ENCODE measurements at regions not wholly inside any gene's neighbourhood (a gene's known extent, or its start where the extent isn't known, plus 50 kb on each side); places are given as distances from the start of the nearest gene placed in this dataset.

DNA sequence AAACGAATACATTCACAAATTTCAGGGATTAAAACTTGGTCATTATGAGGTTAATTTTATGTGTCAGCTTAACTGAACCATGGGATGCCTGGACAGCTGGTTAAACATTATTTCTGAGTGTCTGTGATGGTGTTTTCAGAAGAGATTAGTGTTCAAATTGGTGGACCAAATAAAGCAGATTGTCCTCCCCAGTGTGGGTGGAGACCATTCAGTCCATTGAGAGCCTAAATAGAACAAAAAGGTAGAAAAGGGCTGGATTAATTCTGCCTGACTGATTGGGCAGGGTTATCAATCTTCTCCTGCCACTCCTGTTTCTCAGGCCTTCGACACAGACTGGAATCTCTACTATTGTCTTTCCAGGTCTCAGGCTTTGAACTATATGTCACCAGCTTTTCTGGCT, 203.8 kb upstream of the SLITRK6 start:
- POLR2A ChIA-PET (ENCODE audit: unreplicated experiment): no interaction called here
- Histone ChIP-seq H3K9me3 (ENCODE audit: insufficient read depth, low read depth) (no peaks in the 10 kb centered on the region), H4K20me1 (ENCODE audit: insufficient read depth) (no peaks in the 10 kb centered on the region), H3K79me2 (ENCODE audit: low read depth) (no peaks in the 10 kb centered on the region), H3K9me2 (ENCODE audit: insufficient read depth) (no peaks in the 10 kb centered on the region), H3K4me3 (no peak overlapping the region), H2AFZ (no peak overlapping the region), H3K4me1 (replicated peaks; ENCODE audit: insufficient read depth) (no peaks in the 10 kb centered on the region), H3K4me2 (no peak overlapping the region), H3K27me3 (ENCODE audit: insufficient read depth, low read depth) (no peaks in the 10 kb centered on the region), H3K27ac (no peak overlapping the region), H3K36me3 (ENCODE audit: low read depth) (no peaks in the 10 kb centered on the region), H3F3A (ENCODE audit: insufficient read depth, low read depth) (no peaks in the 10 kb centered on the region)
- TF ChIP-seq, protein P1, sequence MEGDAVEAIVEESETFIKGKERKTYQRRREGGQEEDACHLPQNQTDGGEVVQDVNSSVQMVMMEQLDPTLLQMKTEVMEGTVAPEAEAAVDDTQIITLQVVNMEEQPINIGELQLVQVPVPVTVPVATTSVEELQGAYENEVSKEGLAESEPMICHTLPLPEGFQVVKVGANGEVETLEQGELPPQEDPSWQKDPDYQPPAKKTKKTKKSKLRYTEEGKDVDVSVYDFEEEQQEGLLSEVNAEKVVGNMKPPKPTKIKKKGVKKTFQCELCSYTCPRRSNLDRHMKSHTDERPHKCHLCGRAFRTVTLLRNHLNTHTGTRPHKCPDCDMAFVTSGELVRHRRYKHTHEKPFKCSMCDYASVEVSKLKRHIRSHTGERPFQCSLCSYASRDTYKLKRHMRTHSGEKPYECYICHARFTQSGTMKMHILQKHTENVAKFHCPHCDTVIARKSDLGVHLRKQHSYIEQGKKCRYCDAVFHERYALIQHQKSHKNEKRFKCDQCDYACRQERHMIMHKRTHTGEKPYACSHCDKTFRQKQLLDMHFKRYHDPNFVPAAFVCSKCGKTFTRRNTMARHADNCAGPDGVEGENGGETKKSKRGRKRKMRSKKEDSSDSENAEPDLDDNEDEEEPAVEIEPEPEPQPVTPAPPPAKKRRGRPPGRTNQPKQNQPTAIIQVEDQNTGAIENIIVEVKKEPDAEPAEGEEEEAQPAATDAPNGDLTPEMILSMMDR (conservative IDR thresholded peaks at IDR 0.05): no peak
- TF ChIP-seq EZH2 (IDR thresholded peaks at IDR 0.05; ENCODE audit: low read depth): no peak
- intact Hi-C loops (cut with micrococcal nuclease; ENCODE audit: unreplicated experiment): no loop called here
- no TSS peak for BruUV-seq (replicated peaks)
- no peak for DNase-seq
- CTCF ChIA-PET: no interaction called here

DNA sequence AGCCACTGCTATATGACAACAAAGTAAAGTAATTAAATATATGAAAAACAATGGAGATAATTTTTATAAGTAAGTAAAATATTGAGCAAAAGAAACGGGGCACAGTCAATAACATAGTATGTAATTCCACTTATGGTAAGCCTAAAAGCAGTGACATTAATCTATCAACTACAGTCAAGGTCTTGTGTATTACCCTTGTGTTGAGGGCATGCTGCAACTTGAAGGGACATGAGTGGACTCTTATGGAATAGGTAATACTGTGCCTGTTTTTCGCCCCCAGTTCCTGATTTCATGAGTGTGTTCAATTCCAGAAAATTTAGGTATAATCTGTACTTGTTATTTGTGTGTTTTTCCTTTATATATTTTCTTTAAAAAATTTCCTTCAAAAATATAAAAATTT, 201.3 kb upstream of the SLITRK6 start:
- Histone ChIP-seq H3K27ac (no peak overlapping the region), H3K4me1 (replicated peaks; ENCODE audit: insufficient read depth) (no peaks in the 10 kb centered on the region), H3K79me2 (ENCODE audit: low read depth) (no peaks in the 10 kb centered on the region), H3K9me2 (ENCODE audit: insufficient read depth) (no peaks in the 10 kb centered on the region), H3K27me3 (ENCODE audit: insufficient read depth, low read depth) (no peaks in the 10 kb centered on the region), H2AFZ (no peak overlapping the region), H3K4me3 (no peak overlapping the region), H3K9me3 (ENCODE audit: insufficient read depth, low read depth) (no peaks in the 10 kb centered on the region), H3K4me2 (no peak overlapping the region), H3K36me3 (ENCODE audit: low read depth) (no peaks in the 10 kb centered on the region), H3F3A (ENCODE audit: insufficient read depth, low read depth) (no peaks in the 10 kb centered on the region), H4K20me1 (ENCODE audit: insufficient read depth) (no peaks in the 10 kb centered on the region)
- TF ChIP-seq EZH2 (IDR thresholded peaks at IDR 0.05; ENCODE audit: low read depth): no peak
- TF ChIP-seq, protein P1 (conservative IDR thresholded peaks at IDR 0.05): no peak
- no peak for DNase-seq
- CTCF ChIA-PET: no interaction called here
- no TSS peak for BruUV-seq (replicated peaks)
- intact Hi-C loops (cut with micrococcal nuclease; ENCODE audit: unreplicated experiment): no loop called here
- POLR2A ChIA-PET (ENCODE audit: unreplicated experiment): no interaction called here

DNA sequence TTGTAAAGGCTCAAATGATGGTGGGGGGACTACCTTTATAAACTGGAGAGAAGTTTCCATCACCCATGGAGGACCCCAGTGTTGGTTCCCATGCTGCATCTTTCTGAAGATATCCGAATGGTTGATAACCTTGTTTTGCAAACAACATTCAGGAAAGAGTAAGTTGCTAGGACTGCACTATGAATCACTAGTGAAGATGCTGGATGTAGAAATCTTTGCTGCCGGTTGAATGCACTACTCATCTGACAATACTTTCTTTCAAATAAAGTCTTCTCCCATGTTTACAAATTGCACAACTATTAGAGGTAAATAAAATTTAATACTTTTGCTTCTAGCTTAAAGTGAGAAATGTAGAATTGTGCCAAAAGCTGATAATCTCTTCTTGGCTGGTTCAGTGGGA, 198.4 kb upstream of the SLITRK6 start:
- Histone ChIP-seq H3K4me2 (no peak overlapping the region), H3K4me1 (replicated peaks; ENCODE audit: insufficient read depth) (no peaks in the 10 kb centered on the region), H2AFZ (no peak overlapping the region), H3K27ac (no peak overlapping the region), H3K36me3 (ENCODE audit: low read depth) (no peaks in the 10 kb centered on the region), H3K79me2 (ENCODE audit: low read depth) (no peaks in the 10 kb centered on the region), H3K27me3 (ENCODE audit: insufficient read depth, low read depth) (no peaks in the 10 kb centered on the region), H3K9me2 (ENCODE audit: insufficient read depth) (no peaks in the 10 kb centered on the region), H3K9me3 (ENCODE audit: insufficient read depth, low read depth) (no peaks in the 10 kb centered on the region), H4K20me1 (ENCODE audit: insufficient read depth) (no peaks in the 10 kb centered on the region), H3K4me3 (no peak overlapping the region), H3F3A (ENCODE audit: insufficient read depth, low read depth) (no peaks in the 10 kb centered on the region)
- intact Hi-C loops (cut with micrococcal nuclease; ENCODE audit: unreplicated experiment): no loop called here
- BruUV-seq (replicated peaks): no TSS peak
- POLR2A ChIA-PET (ENCODE audit: unreplicated experiment): no interaction called here
- CTCF ChIA-PET: no interaction called here
- TF ChIP-seq, protein P1 (conservative IDR thresholded peaks at IDR 0.05): no peak
- no peak for TF ChIP-seq EZH2 (IDR thresholded peaks at IDR 0.05; ENCODE audit: low read depth)
- DNase-seq: no peak

All from PC-9 (cell line).